ENCODE measurements at regions not wholly inside any gene's neighbourhood (a gene's known extent, or its start where the extent isn't known, plus 50 kb on each side); places are given as distances from the start of the nearest gene placed in this dataset.

DNA sequence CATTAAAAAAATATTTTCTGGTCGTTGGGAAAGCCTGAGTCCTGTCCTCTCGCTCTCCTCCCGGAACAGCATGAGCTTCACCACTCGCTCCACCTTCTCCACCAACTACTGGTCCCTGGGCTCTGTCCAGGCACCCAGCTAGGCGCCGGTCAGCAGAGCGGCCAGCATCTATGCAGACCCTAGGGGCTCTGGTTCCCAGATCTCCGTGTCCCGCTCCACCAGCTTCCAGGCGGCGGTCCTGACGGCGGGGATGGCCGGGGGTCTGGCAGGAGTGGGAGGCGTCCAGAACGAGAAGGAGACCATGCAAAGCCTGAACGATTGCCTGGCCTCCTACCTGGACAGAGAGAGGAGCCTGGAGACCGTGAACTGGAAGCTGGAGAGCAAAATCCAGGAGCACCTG is 807.2 kb upstream of the NDST4 start:
- H3K4me2 ChIP-seq (ENCODE audit: low read depth, low read length): no peak overlapping the region
- no peak overlapping the region for H3K9ac ChIP-seq (ENCODE audit: insufficient read depth, low read depth, low read length)
- BruUV-seq (replicated peaks): no TSS peak
- in situ Hi-C loops (cut with HindIII; ENCODE audit: extremely low pct_ligation_motif_present, low pct_unique_long_range_greater_than_20kb): no loop called here
- no peaks in the 10 kb centered on the region for H4K20me1 ChIP-seq (ENCODE audit: insufficient read depth, low read length)
- DNase-seq (ENCODE audit: low spot score): no peak
- H3K27ac ChIP-seq (ENCODE audit: extremely low read length, insufficient read depth, low read length): no peak overlapping the region
- no peaks in the 10 kb centered on the region for H3K9me3 ChIP-seq (ENCODE audit: low read length)
- 44% methylated on average over 18 of the region's 18 CpGs for WGBS (ENCODE audit: low lambda C conversion rate)
- FAIRE-seq: no peak
- no peak overlapping the region for H2AFZ ChIP-seq (ENCODE audit: low read length)
- no peak overlapping the region for H3K4me3 ChIP-seq (replicated peaks in 1 of 3; ENCODE audit: insufficient read depth in 1 of 3, low read depth in 2 of 3, low read length in 3 of 3)
- POLR2A ChIA-PET: no interaction called here
- H3K36me3 ChIP-seq (replicated peaks in 1 of 2; ENCODE audit: control insufficient read depth in 1 of 2, insufficient read depth in 2 of 2, low read length in 2 of 2): no peaks in the 10 kb centered on the region
- TF ChIP-seq ZNF337 (CRISPR knock-in tag; IDR thresholded peaks at IDR 0.05; ENCODE audit: borderline replicate concordance, low read depth) (no peak), AHR (CRISPR knock-in tag; IDR thresholded peaks at IDR 0.05) (no peak), ZNF589 (CRISPR knock-in tag; conservative IDR thresholded peaks at IDR 0.05) (no peak), MZF1 (CRISPR knock-in tag; IDR thresholded peaks at IDR 0.05; ENCODE audit: borderline replicate concordance) (no peak), MBNL3 (CRISPR knock-in tag; conservative IDR thresholded peaks at IDR 0.05) (no peak), MED13 (CRISPR knock-in tag; IDR thresholded peaks at IDR 0.05) (no peak), ZBTB38 (CRISPR knock-in tag; IDR thresholded peaks at IDR 0.05) (no peak), ZSCAN9 (CRISPR knock-in tag; IDR thresholded peaks at IDR 0.05; ENCODE audit: borderline replicate concordance) (no peak), KDM5A (IDR thresholded peaks at IDR 0.05; ENCODE audit: borderline replicate concordance, low read length) (no peak)
- TF ChIP-seq, protein P1, sequence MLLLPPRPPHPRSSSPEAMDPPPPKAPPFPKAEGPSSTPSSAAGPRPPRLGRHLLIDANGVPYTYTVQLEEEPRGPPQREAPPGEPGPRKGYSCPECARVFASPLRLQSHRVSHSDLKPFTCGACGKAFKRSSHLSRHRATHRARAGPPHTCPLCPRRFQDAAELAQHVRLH (CRISPR knock-in tag; IDR thresholded peaks at IDR 0.05; ENCODE audit: borderline replicate concordance, low read depth): no peak
- TF ChIP-seq, protein P2, sequence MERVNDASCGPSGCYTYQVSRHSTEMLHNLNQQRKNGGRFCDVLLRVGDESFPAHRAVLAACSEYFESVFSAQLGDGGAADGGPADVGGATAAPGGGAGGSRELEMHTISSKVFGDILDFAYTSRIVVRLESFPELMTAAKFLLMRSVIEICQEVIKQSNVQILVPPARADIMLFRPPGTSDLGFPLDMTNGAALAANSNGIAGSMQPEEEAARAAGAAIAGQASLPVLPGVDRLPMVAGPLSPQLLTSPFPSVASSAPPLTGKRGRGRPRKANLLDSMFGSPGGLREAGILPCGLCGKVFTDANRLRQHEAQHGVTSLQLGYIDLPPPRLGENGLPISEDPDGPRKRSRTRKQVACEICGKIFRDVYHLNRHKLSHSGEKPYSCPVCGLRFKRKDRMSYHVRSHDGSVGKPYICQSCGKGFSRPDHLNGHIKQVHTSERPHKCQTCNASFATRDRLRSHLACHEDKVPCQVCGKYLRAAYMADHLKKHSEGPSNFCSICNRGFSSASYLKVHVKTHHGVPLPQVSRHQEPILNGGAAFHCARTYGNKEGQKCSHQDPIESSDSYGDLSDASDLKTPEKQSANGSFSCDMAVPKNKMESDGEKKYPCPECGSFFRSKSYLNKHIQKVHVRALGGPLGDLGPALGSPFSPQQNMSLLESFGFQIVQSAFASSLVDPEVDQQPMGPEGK (CRISPR knock-in tag; IDR thresholded peaks at IDR 0.05): no peak
- no peaks in the 10 kb centered on the region for H3K27me3 ChIP-seq (ENCODE audit: control insufficient read depth in 1 of 2, insufficient read depth in 2 of 2, low read length in 2 of 2)
- no peaks in the 10 kb centered on the region for H3K79me2 ChIP-seq (ENCODE audit: insufficient read depth, low read length)
- CTCF ChIA-PET (ENCODE audit: low intra/inter-chr PET ratio, low total read pairs): no interaction called here
- no peaks in the 10 kb centered on the region for H3K4me1 ChIP-seq (ENCODE audit: insufficient read depth, low read length)
- ATAC-seq: no peak
- intact Hi-C loops (cut with micrococcal nuclease; ENCODE audit: unreplicated experiment): no loop called here

All from HepG2 (cell line).